ENCODE measurements at regions not wholly inside any gene's neighbourhood (a gene's known extent, or its start where the extent isn't known, plus 50 kb on each side); places are given as distances from the start of the nearest gene placed in this dataset.

DNA sequence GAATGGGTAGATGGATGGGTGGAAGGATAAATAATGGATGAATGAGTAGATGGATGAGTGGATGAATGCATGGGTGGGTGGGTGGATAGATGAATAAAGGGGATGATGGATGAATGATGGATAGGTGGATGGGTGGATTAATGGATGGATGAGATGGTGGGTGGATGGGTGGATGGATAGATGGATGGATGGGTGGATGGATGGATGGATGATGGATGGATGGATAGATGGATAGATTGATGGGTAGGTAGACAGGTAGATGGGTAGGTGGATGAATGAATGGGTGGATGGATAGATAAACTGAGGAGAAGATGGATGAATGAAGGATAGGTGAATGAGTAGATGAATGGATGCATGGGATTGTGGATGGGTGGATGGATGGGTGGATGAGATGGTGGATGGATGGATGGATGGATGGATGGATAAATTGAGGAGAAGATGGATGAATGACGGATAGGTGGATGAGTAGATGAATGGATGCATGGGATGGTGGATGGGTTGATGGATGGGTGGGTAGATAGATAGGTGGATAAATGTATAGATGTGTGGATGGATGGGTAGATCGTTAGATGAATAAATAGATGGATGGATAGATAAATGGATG is 331.3 kb downstream of the MN1 start:
- Mint-ChIP-seq H3K4me3 (ENCODE audit: unreplicated experiment) (no peak overlapping the region), H3K4me1 (ENCODE audit: insufficient read depth, unreplicated experiment) (peaks cover 23% of the 10 kb centered on the region), H3K27ac (ENCODE audit: low read depth, unreplicated experiment) (no peak overlapping the region), H3K27me3 (ENCODE audit: insufficient read depth, unreplicated experiment) (no peaks in the 10 kb centered on the region), H3K36me3 (ENCODE audit: insufficient read depth, unreplicated experiment) (no peaks in the 10 kb centered on the region), H3K9me3 (ENCODE audit: unreplicated experiment) (no peaks in the 10 kb centered on the region)
- POLR2A ChIA-PET: no interaction called here
- TF ChIP-seq, protein P1, sequence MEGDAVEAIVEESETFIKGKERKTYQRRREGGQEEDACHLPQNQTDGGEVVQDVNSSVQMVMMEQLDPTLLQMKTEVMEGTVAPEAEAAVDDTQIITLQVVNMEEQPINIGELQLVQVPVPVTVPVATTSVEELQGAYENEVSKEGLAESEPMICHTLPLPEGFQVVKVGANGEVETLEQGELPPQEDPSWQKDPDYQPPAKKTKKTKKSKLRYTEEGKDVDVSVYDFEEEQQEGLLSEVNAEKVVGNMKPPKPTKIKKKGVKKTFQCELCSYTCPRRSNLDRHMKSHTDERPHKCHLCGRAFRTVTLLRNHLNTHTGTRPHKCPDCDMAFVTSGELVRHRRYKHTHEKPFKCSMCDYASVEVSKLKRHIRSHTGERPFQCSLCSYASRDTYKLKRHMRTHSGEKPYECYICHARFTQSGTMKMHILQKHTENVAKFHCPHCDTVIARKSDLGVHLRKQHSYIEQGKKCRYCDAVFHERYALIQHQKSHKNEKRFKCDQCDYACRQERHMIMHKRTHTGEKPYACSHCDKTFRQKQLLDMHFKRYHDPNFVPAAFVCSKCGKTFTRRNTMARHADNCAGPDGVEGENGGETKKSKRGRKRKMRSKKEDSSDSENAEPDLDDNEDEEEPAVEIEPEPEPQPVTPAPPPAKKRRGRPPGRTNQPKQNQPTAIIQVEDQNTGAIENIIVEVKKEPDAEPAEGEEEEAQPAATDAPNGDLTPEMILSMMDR (IDR thresholded peaks at IDR 0.05; ENCODE audit: unreplicated experiment): no peak
- no TSS peak for BruUV-seq (replicated peaks)
- CTCF ChIA-PET: no interaction called here
- intact Hi-C loops (cut with micrococcal nuclease): no loop called here
- no peak for DNase-seq (ENCODE audit: unreplicated experiment)

- Mint-ChIP-seq H3K9me3 (ENCODE audit: unreplicated experiment) (peaks cover 2% of the 10 kb centered on the region), H3K4me1 (ENCODE audit: insufficient read depth, unreplicated experiment) (peaks cover 44% of the 10 kb centered on the region), H3K36me3 (ENCODE audit: insufficient read depth, unreplicated experiment) (peaks cover 4% of the 10 kb centered on the region), H3K27me3 (ENCODE audit: insufficient read depth, unreplicated experiment) (no peaks in the 10 kb centered on the region), H3K4me3 (ENCODE audit: unreplicated experiment) (no peak overlapping the region), H3K27ac (ENCODE audit: low read depth, unreplicated experiment) (peak overlapping the region; percentile 94)
- ChIA-PET CTCF (interaction anchor here (1.0 to 4.0 kb wide), 3 partner anchors 15 to 67 kb away, joined by 7 to 16 read pairs (median 8); no protein-coding TSS in a partner anchor), POLR2A (interaction anchor here (0.6 to 6.0 kb wide), 8 partner anchors 9 to 800 kb away, joined by 3 to 63 read pairs (median 6); no protein-coding TSS in a partner anchor)
- BruUV-seq (replicated peaks): no TSS peak
- TF ChIP-seq, protein P1 (IDR thresholded peaks at IDR 0.05; ENCODE audit: unreplicated experiment): no peak
- intact Hi-C loops (cut with micrococcal nuclease): no loop called here
- DNase-seq (ENCODE audit: unreplicated experiment): no peak
Observed at GRCh38 chr22:27472975-27473374, 328.6 kb downstream of the MN1 start.

GRCh38 chr22:27473533-27473932 is 328.0 kb downstream of the MN1 start:
- peaks cover 4% of the 10 kb centered on the region for H3K36me3 Mint-ChIP-seq (ENCODE audit: insufficient read depth, unreplicated experiment)
- ChIA-PET CTCF (interaction anchor here (0.6 to 4.0 kb wide), 5 partner anchors 16 to 308 kb away, joined by 3 to 16 read pairs (median 7); no protein-coding TSS in a partner anchor), POLR2A (interaction anchor here (0.6 to 6.0 kb wide), 14 partner anchors 9 to 800 kb away, joined by 3 to 63 read pairs (median 4); no protein-coding TSS in a partner anchor)
- H3K4me3 Mint-ChIP-seq (ENCODE audit: unreplicated experiment): peak overlapping the region; percentile 57
- no peaks in the 10 kb centered on the region for H3K27me3 Mint-ChIP-seq (ENCODE audit: insufficient read depth, unreplicated experiment)
- no TSS peak for BruUV-seq (replicated peaks)
- TF ChIP-seq, protein P1 (IDR thresholded peaks at IDR 0.05; ENCODE audit: unreplicated experiment): no peak
- H3K27ac Mint-ChIP-seq (ENCODE audit: low read depth, unreplicated experiment): peak overlapping the region; percentile 94
- intact Hi-C loops (cut with micrococcal nuclease): no loop called here
- H3K4me1 Mint-ChIP-seq (ENCODE audit: insufficient read depth, unreplicated experiment): peaks cover 47% of the 10 kb centered on the region
- no peak for DNase-seq (ENCODE audit: unreplicated experiment)
- H3K9me3 Mint-ChIP-seq (ENCODE audit: unreplicated experiment): peaks cover 5% of the 10 kb centered on the region

DNA sequence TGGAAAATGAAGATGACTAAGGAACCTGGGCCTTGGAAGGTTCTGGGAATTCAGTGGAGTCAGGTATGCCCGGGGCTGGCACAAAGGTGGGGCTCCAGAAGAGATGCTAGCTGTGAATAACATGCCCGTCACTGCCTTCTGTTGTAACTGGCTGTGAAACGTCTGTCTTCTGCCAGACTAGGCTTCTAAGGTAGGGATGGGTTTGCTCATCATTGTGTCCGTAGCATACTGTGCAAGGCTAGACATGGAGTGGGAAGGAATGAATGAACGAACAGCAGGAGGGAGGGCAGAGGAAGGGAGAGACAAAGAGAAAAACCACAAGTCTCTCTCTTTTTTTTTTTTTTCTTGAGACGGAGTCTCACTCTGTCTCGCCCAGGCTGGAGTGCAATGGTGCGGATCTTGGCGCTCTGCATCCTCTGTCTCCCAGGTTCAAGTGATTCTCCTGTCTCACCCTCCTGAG is 327.4 kb downstream of the MN1 start:
- CTCF ChIA-PET: interaction anchor here (0.6 to 4.0 kb wide), 5 partner anchors 17 to 307 kb away, joined by 3 to 16 read pairs (median 7); no protein-coding TSS in a partner anchor
- peaks cover 5% of the 10 kb centered on the region for H3K9me3 Mint-ChIP-seq (ENCODE audit: unreplicated experiment)
- peaks cover 4% of the 10 kb centered on the region for H3K36me3 Mint-ChIP-seq (ENCODE audit: insufficient read depth, unreplicated experiment)
- no peaks in the 10 kb centered on the region for H3K27me3 Mint-ChIP-seq (ENCODE audit: insufficient read depth, unreplicated experiment)
- peak overlapping the region; percentile 94 for H3K27ac Mint-ChIP-seq (ENCODE audit: low read depth, unreplicated experiment)
- H3K4me1 Mint-ChIP-seq (ENCODE audit: insufficient read depth, unreplicated experiment): peaks cover 47% of the 10 kb centered on the region
- TF ChIP-seq, protein P1 (IDR thresholded peaks at IDR 0.05; ENCODE audit: unreplicated experiment): no peak
- peak overlapping the region; percentile 57 for H3K4me3 Mint-ChIP-seq (ENCODE audit: unreplicated experiment)
- TSS peak; percentile 31 for BruUV-seq (replicated peaks)
- DNase-seq (ENCODE audit: unreplicated experiment): peak; percentile 92
- POLR2A ChIA-PET: interaction anchor here (0.5 to 6.0 kb wide), 18 partner anchors 10 to 801 kb away, joined by 3 to 63 read pairs (median 5); no protein-coding TSS in a partner anchor
- intact Hi-C loops (cut with micrococcal nuclease): no loop called here
